ENCODE measurements at regions not wholly inside any gene's neighbourhood (a gene's known extent, or its start where the extent isn't known, plus 50 kb on each side); places are given as distances from the start of the nearest gene placed in this dataset.
"Not testable (repeated sequence)": the region's sequence is repeated elsewhere in the genome, so short reads cannot be mapped to it uniquely, and the experiment has no call there.

DNA sequence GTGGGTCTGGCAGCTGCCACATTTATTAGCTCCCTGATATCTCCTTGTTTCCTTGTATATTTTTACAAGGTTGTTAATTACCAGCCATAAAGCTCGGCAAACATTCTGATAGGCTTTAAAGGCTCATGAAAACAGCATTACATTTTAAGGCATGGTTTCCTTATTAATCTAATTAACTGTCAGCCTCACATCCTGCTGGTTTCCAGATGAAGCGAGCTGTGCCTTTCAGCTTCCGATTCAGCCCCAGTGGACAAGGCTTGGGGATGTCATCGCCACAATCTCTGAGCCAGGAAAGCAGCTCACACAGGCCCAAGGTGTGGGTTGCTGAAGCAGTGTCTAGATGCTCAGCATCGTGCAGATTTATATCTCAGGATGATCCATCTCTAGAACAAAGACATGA is 66.0 kb upstream of the RALY start:
- H3K27me3 ChIP-seq, result no peaks in the 10 kb centered on the region
- no peaks in the 10 kb centered on the region for H3K36me3 ChIP-seq
- no peaks in the 10 kb centered on the region for H3K9me3 ChIP-seq
- H3K4me3 ChIP-seq, result no peak overlapping the region
- H3K27ac ChIP-seq, result no peak overlapping the region
- DNase-seq, result no peak
- no peaks in the 10 kb centered on the region for H3K4me1 ChIP-seq
- TF ChIP-seq POLR2A (IDR thresholded peaks at IDR 0.05) (no peak), CTCF (IDR thresholded peaks at IDR 0.05) (no peak)
- intact Hi-C loops (cut with DNase I), result loop anchor here (5.0 kb wide), 1 partner anchor 150 kb away; no protein-coding TSS in a partner anchor
- WGBS, 2 donors, result 54 to 68% methylated on average over 1 to 5 of the region's 5 CpGs

DNA sequence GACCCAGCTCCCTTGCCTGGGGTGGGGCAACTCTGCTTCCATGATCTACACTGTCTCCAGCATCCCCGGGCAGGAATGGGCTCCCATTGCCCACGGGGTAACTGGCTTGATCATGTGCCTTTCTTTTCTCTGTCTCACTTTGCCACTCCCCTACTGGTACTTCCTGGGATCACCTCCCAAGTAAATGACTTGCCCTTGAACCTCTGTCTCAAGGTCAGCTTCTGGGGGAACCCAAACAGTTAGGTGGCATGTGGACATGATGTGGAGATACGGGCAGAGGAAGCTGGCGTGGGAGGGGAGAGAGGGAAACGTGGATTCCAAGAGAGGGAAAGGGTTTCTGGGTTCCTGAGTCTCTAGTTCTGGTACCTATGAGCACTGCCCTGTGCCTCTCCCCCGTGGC is 63.8 kb upstream of the RALY start:
- H3K9me3 ChIP-seq, result no peaks in the 10 kb centered on the region
- TF ChIP-seq CTCF (IDR thresholded peaks at IDR 0.05) (no peak), POLR2A (IDR thresholded peaks at IDR 0.05) (no peak)
- H3K4me1 ChIP-seq, result peaks cover 0 to 13% (median 0%) of the 10 kb centered on the region in 3 donors
- no peak for DNase-seq
- WGBS, 2 donors, result 43 to 49% methylated on average over 5 to 6 of the region's 6 CpGs
- no peak overlapping the region for H3K4me3 ChIP-seq
- H3K27me3 ChIP-seq, result no peaks in the 10 kb centered on the region
- intact Hi-C loops (cut with DNase I), result loop anchor here (5.0 kb wide), 1 partner anchor 147 kb away; no protein-coding TSS in a partner anchor
- H3K27ac ChIP-seq, result no peak overlapping the region
- no peaks in the 10 kb centered on the region for H3K36me3 ChIP-seq

DNA sequence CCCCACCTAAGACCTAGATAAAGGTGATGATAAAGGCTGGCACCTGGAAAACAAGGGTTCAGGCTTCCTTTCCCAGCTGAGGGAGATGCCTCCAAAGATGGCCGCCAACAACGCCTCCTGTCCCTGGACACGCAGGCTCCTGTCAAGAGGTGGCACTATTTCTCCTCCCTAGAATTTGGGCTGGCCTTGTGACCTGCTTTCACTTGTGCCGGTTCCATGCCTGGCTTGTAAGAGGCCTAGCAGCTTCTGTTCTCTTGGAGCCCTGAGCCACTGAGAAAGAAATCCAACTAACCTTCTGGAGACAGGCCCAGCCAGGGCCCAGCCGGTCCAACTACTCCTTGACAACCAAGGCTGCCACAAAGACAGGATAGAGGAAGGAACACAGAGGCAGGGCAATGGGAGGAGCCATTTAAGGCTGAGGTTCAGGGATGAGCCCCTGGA is 60.2 kb upstream of the RALY start:
- WGBS, 2 donors, result 28 to 60% methylated on average over 1 to 5 of the region's 5 CpGs
- TF ChIP-seq CTCF (IDR thresholded peaks at IDR 0.05) (peak; percentile 24 to 78 (median 56)), POLR2A (IDR thresholded peaks at IDR 0.05) (no peak)
- intact Hi-C loops (cut with DNase I), result no loop called here
- Histone ChIP-seq H3K4me3 (no peak overlapping the region), H3K27me3 (no peaks in the 10 kb centered on the region), H3K27ac (peak overlapping the region in 2 of 4 donors; percentile 32 to 46), H3K9me3 (no peaks in the 10 kb centered on the region), H3K36me3 (no peaks in the 10 kb centered on the region), H3K4me1 (peaks cover 0 to 13% (median 0%) of the 10 kb centered on the region in 3 donors)
- DNase-seq, result no peak

DNA sequence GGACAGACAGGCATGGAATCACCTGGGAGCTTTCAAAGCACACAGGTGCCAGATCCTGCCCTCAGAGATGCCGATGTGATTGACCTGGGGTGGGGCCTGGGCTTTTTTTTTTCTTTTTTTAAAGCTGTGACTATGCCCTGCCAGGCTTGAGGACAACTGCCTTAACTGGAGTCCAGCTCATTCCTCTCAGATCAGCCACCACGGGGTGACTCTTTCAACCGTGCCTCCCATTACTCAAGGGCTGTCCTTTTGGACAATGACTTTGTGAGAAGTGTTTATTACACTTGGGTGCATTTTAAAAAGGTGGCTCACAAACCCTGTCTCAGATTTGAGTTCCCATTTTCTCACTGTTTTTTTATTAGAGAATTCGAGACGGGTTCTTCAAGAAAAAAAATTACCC is 57.1 kb upstream of the RALY start:
- Histone ChIP-seq H3K27me3 (no peaks in the 10 kb centered on the region), H3K4me1 (peaks cover 0 to 17% (median 0%) of the 10 kb centered on the region in 3 donors), H3K4me3 (no peak overlapping the region), H3K36me3 (no peaks in the 10 kb centered on the region), H3K27ac (no peak overlapping the region), H3K9me3 (no peaks in the 10 kb centered on the region)
- no peak for DNase-seq
- intact Hi-C loops (cut with DNase I), result no loop called here
- no peak for TF ChIP-seq POLR2A (IDR thresholded peaks at IDR 0.05)
- no peak for TF ChIP-seq CTCF (IDR thresholded peaks at IDR 0.05)
- WGBS, 2 donors, result 62 to 83% methylated on average over 5 of the region's 5 CpGs

DNA sequence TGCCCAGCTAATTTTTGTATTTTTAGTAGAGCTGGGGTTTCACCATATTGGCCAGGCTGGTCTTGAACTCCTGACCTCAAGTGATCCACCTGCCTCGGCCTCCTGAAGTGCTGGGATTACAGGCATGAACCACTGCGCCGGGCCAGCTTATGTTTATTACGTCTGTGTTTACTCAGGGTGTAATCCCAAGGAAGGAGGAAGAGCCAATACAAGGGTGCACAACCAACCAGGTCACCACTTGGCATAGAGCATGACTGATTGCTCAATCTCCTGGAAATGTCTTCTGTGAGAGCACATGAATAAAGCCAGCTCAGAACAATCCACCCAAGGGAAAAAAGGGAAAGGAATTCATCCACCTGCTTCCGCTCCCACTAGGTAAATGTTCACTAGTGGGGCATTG is 54.7 kb upstream of the RALY start:
- 31 to 32% methylated on average over 4 to 5 of the region's 5 CpGs for WGBS, 2 donors
- peak overlapping the region in 1 of 4 donors; percentile 50 for H3K27ac ChIP-seq
- H3K9me3 ChIP-seq; H3K36me3 ChIP-seq; H3K27me3 ChIP-seq; intact Hi-C loops (cut with DNase I); H3K4me3 ChIP-seq; DNase-seq; H3K4me1 ChIP-seq: not testable (repeated sequence)

- Histone ChIP-seq H3K4me1 (peaks cover 0 to 5% (median 0%) of the 10 kb centered on the region in 3 donors), H3K36me3 (no peaks in the 10 kb centered on the region), H3K27ac (no peak overlapping the region), H3K4me3 (no peak overlapping the region), H3K27me3 (no peaks in the 10 kb centered on the region), H3K9me3 (no peaks in the 10 kb centered on the region)
- TF ChIP-seq CTCF (IDR thresholded peaks at IDR 0.05) (no peak), POLR2A (IDR thresholded peaks at IDR 0.05) (no peak)
- DNase-seq, result no peak
- WGBS, 2 donors, result 91 to 96% methylated on average over 3 of the region's 3 CpGs
- intact Hi-C loops (cut with DNase I), result no loop called here
Measured at GRCh38 chr20:33940666-33941065, 53.0 kb upstream of the RALY start.
